ENCODE measurements at regions not wholly inside any gene's neighbourhood (a gene's known extent, or its start where the extent isn't known, plus 50 kb on each side); places are given as distances from the start of the nearest gene placed in this dataset.
"Not testable (repeated sequence)": the region's sequence is repeated elsewhere in the genome, so short reads cannot be mapped to it uniquely, and the experiment has no call there.

DNA sequence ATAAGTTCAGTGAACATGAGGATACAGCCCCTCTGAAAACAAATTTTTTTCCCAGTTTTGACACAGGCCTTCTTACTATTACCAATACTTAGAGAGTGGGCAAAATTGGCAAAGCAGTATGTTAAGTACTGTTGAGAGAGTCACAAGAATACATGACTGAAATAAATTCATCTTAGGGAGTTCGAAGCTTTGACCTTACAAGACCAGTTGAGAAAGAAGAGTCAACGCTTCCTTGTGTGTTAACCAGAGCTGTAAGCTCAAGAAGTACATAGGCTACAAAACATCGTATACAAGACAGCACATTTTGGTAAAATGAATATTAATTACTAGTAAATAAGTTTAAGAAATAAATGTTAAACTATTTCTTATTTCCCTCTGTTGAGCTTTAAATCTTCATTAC lies 164.4 kb upstream of the RORA start:
- DNase-seq = no peak

DNA sequence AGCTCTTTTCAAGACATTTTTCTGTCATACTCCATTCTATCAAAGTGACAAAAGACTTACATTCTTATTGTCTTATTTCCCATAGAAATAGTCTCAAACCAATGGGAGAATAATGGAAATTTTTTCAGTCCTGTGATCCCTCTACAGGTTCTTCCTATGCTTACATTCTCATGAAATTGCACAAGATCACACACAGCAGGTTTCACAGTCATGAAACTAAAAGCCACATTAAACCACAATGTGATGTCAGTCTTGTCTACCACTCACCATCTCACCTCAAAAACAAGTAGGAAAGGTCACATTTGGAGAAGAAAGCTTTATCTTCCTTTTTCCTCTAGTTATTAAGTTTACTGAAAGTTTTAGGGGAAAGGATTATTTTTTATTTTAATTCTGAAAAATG lies 161.0 kb upstream of the RORA start:
- DNase-seq = peak; percentile 26

DNA sequence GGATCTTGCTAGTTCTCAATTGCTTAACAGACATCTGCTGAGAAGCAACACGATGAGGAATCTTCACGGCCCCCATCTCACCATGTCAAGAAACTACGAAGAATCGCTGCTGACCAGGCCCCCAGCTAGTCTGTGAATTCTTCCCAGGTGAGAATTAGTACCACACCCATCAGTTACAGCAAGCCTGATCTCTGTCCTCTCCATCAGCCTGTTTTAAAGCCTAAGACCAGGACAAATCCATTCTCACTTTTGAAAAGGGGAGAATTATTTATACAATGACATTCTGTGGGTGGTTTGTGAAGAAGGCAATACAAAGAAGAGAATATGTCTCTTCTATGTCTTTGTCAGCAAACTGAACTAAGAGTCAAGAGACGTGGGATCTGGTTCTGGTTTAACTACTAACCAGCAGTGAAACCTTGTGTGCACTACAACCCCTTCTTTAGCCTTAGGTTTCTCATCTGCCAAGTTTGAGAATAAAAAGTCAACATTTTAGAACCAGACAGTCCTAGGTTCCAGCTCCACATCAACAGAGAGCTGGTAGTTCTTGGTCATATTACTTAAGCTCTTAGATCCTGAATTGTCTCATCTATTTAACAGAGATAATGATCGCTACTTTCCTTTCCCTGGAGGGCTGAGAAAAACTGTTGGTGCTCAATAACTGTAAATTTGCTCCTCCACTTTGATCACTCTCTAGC lies 160.4 kb upstream of the RORA start:
- DNase-seq = no peak

DNA sequence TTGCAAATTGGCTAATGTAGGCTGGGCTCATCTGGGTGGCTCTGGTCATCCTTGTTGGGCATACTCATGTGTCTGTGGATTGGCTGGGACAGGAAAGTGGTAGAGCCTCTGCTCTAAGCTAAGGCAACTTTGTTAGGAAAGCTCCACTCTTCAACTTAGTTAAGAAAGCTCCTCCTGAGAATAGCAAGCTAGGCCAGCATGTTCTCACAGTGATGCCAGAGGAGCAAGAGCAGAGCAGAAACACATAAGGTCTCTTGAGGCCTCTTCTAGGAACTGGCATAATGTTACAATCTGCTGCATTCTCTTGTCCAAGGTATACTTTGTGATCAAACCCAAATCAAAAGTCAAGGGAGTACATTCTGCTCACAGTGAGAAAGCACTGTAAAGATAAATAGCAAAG lies 158.6 kb upstream of the RORA start:
- no peak for DNase-seq

DNA sequence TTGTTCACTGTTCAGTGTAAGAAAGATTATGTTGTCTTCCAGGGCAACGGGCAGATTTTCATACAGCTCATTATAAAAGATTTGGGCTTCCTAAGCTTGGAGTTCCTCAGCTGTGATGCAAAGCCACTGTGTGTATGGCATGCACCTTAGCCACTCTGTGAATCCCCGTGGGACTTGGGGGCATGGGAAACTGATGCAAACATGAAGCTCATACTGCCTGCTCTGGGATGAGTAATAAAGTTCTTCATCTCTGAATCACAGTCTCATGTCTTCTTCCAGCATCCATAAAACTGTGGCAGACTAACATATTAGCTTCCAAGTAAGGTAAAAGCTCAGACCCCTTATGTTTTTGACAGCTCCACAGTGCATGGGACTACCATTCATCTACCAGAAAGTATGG lies 154.3 kb upstream of the RORA start:
- peak; percentile 97 for DNase-seq

DNA sequence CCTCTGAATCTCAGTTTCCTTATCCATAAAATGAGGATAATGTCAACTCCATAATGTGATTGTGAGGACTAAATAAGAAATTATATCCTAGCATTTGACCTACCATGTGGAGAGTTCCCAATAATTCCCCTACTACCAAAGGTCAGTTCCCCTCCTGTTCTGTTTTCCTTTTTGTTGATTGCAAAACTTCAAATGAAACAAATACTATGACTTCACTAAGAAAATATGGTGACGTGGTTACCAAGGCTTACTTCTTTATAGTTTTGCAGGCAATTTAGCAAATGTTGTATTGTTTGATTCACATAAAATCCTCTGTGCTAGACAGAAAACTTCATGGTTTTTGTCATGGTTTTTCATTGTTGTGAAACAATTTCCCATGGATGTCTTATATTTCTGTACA lies 153.8 kb upstream of the RORA start:
- peak; percentile 59 for DNase-seq

DNA sequence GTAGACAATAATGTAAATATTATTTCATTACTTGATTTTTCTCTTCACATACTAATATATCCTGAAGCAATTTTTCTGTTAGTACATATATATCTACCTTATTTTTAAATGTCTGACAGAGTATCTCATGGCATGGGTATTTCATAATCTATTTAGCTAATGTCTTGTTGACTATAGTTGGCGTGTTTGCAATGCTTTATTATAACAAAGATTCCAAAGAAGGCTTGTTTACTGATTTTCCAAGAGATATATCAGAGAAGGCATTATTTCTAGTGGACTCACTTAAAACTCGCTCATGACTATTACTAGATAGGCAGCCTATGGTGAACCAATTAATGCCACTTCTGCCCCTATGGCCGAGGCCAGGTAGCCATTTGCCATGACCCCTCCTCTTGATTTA lies 152.4 kb upstream of the RORA start:
- no peak for DNase-seq

DNA sequence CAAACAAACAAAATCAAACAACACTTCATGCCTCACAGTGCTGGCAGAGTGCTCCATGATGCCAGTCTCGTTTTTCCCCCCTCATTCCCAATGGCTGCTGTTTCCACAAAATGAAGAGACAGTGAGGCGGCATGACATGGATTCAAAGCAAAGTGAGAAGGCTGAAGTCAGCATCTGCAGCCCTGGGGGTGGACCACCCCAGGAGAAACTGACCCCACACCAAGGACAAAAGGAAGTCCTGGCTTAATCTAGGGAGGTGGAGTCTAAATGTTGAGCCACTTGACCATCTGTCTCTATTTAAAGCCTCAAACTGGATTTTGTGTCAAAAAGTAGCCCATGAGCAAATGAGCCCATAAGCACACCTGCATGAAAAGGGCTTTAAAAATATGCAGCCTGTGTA lies 151.2 kb upstream of the RORA start:
- DNase-seq = no peak

DNA sequence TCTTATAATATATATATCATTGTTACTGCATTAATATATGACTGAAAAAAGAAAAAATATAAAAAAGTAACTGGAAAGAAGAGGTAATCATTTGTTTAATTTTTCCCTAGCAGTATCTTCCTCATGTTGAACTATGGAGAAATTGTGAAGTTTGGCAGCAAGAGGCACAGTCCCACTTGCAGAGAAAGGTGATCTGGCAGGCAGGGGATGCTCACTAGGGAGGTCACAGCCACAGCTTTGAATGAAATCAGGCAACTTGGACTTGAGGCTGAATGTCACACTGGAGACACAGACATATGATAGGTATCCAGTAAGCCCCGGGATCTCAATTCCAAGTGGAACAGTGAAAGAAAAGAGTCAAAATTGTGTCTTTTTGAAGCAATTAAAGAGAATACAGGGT lies 149.9 kb upstream of the RORA start:
- no peak for DNase-seq

DNA sequence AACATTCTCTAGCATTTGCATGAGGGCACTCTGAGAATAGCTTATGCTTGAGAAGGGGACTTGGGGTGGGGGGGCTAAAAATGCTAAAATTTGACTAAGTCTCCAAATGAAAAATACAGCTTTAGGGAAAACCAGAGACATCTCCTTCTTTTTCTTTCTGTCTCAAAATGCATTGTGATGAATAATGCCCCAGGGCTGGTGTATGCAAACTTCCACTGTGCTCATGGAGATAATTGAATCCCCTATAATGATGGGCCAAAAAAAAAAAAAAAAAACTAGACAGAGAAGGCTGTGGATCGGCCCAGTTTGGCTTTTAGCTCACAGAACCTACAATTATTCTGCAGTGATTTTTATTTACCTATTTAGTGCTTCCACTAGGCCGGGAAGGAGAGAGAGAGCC lies 147.9 kb upstream of the RORA start:
- DNase-seq = no peak

DNA sequence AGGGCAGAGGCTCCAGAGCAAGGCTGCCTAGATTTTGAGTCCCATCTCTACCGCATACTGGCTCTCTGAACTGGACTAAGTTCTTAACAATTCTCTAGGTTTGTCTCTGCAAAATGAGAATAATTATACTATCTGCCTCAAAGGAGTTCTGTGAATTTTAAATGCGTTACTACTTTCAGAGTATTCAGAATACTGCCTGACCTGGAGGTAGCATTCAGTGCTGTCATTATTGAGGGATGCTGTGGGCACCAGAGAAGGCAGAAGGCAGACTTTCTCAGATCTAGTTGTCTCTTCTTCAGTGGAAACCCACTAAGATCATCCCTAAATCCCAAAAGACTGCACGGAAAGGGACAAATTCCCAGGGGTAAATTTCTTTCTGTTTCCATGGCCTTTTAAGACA lies 147.4 kb upstream of the RORA start:
- no peak for DNase-seq

DNA sequence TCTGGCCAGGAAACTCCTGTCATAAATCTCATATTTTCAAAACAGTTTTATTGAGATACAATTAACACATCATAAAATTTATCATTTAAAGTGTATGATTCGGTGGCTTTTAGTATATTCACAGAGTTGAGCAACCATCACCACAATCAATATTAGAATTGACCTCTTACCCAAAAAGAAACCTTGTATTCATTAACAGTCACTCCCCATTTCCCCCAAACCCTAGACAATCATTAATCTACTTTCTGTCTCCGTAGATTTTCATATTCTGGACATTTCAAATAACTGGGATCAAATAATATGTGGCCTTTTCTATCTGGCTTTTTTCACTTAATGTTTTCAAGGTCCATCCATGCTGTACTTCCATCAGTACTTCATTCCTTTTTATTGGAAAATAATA lies 145.7 kb upstream of the RORA start:
- no peak for DNase-seq

DNA sequence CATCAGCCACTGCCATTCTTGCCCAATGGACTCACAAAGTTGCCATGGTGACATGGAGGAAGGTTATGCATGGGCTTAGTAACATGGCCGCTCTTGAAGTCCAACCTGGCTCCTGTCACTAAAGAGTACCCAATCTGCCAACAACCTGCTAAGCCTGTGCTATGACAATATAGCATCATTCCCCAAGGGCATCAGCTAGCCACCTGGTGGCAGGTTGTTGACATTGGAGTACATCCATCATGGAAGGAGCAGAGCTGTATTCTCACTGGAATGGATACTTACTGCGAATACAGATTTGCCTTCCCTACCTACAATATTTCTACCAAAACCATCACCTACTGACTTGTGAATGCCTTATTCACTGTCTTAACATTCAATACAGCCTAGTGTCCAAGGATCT lies 138.9 kb upstream of the RORA start:
- DNase-seq = no peak

DNA sequence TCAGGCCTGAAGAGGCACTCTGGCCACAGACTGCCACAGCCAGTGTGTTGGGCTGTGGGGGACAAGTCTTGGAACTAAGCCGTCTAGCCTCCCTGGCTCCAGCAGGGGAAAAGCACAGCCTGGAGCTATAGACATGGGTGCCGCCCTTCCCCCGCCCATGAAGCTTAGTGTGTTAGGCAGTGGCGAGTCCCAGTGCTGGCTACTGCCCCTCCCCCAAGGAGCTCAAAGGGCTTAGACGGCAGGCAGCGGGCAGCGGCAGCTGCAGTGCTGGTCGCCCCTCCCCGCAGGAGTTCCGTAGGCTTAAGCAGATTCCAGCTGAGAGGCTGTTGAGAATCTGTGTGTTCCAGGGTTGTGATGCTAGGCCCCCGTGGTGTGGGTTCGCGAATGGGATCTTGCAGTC lies 135.8 kb upstream of the RORA start:
- peak; percentile 7 for DNase-seq

DNA sequence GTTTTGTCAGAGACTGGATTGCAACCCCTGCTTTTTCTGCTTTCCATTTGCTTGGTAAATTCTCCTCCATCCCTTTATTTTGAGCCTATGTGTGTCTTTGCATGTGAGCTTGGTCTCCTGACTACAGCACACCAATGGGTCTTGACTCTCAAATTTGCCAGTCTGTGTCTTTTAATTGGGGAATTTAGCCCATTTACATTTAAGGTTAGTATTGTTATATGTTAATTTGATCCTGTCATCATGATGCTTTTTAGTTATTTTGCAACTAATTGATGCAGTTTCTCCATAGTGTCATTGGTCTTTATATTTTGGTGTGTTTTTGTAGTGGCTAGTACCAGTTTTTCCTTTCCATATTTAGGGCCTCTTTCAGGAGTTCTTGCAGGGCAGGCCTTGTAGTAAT lies 133.8 kb upstream of the RORA start:
- DNase-seq = not testable (repeated sequence)

DNA sequence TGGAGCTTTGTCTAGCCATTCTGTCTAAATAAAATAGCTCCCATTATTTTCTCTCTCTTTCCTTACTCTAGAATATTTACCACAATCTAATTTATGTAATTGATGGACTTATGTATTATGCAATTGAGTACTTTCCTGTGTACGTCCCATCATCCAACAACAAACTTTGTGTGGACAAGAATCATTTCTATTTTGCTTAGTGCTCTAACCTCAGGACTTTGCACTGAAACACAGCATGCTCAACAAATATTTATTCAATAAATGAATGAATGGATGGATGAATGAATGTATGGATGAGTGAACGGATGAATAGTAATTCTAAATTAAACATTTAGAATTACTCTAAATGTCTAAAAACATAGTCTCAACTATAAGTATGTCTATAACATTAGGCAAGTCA lies 115.2 kb upstream of the RORA start:
- DNase-seq = no peak

DNA sequence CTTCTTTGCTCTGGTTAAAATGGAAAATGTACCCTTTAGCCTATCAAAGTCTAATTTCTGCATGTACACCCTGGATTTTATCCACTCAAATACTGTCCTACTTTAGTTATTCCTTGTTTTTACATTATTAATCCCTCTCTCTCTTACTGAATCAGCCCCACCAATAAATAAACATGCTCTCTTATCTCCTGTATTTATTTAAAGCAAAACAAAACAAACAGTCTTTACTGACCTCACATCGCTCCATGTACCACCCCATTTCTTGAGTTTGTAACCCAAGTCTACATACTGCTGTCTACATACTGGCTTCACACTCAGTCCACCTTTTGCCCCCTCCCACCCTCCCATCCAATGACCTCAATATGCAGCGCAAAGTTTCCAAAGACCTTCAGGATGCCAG lies 113.3 kb upstream of the RORA start:
- DNase-seq = no peak

DNA sequence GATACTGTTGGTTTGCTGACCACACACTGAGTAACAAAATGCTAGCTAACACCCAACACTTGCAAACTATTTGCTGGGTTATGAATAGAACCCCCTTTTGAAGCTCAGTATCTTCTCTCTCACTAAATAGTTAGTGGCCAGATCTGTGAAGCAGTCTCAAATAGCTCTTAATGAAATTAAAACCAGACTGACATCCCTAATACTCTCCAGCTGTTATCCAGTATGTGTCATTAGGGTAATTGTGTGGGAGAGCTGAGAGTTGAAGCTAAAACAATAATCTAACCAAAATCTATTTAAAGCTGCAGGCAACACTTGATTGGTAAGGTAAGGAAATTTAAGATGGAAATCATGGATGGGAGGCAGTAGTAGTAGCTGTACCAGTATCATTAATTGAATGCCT lies 110.4 kb upstream of the RORA start:
- peak; percentile 33 for DNase-seq

DNA sequence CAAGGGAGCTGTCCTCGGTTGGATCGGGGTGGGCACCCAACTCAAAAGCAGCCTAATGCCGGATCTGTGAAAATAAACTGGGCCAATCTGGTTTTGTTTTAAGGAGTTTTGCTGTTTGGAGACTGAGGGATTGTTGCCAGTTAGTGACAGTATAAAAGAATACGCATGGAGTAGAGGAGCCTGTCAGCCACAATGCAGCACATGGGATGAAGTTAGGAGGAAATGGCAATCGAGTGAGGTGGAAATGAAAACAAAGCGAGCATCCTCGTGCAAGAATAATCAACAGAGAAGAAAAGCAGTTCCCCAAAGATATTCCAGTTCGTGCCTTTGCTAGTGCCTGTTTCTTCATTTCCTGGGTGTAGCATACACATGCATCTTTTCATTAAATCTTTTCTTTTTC lies 108.4 kb upstream of the RORA start:
- peak; percentile 3 for DNase-seq

DNA sequence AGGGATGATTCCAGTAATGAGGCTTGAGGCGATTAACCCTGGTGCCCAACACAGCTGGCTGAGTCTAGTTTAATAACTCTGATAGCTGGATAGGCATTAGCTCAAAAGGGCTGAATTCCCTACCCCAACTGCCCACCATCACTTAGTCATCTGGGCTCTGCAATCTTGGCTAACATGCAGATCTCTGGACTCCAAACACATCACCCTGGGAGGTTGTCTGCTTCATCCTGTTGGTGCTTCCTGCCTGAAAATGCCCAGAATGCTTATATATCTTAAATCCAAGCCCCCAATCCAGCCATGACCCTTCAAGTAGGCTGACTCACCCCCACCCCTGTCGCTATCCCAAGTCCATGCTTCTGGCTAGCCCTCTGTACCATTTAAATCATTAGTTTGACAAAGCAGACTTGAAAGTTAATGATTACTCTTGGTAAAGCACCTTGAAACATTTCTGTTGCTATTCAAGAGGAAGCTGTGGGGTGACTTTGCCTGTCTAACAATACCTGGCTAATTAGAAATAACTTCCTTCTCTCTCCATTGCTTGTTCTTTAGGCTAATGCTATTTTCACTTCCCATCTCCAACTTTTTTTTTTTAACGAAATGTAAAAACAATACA lies 107.0 kb upstream of the RORA start:
- DNase-seq = no peak

DNA sequence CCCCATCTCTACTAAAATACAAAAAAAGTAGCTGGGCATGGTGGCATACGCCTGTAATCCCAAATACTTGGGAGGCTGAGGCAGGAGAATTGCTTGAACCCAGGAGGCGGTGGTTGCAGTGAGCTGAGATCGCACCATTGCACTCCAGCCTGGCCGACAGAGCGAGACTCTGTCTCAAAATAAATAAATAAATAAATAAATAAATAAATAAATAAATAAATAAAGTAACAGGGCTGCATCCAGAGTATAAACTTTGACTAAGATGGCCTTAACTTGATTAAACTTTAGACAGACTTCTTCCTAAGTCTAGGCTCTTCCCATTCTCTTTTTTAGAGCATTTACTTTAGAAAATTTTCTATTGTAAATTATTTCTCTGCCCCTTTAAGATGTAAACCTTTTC lies 105.6 kb upstream of the RORA start:
- not testable (repeated sequence) for DNase-seq

DNA sequence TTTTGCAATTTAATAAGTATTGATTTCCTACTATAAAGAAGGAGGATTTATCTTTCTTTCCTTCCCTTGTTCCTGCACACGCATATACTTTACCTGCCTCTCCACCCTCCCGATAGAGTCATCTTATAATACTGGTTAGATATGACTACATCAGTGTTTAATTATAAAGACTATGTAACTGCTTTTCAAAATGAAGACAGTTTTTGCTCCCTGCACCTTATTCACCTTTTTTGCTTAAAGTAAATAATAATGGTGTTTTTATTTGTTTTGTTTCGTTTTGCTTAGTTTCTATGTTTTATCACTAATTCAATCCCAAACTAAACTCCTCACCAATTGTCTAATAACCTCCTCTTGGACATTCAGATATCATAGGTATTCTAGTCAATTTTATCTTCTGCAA lies 101.9 kb upstream of the RORA start:
- DNase-seq = no peak

DNA sequence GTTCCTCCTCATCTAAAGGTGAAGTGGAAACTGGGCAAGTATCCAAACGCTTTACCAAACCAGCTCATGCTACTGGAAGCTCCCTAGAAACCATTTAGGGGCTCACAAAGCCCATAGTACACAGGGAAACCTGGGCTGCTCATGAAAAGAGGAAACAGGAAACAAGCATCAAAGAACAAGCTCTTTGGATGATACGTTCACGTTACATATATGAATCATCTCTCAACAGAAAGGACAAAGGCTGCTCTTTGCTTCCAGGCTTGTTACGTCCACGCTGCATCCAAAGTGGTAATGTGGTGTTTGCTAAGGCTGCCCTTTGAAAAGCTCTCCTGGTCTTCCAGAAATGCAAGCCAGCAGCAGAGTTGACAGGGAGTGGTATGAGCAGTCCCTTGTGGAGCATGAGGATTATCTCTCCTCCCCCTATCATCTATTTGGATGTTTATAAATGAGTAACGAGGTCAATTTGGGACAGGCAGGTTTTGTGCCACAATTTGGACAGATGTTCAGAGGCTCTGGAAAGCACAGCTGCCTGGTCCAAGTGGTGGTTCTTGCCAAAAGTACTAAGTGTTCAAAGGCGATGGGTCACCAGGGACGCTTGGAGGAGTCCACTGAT lies 98.0 kb upstream of the RORA start:
- DNase-seq = no peak

DNA sequence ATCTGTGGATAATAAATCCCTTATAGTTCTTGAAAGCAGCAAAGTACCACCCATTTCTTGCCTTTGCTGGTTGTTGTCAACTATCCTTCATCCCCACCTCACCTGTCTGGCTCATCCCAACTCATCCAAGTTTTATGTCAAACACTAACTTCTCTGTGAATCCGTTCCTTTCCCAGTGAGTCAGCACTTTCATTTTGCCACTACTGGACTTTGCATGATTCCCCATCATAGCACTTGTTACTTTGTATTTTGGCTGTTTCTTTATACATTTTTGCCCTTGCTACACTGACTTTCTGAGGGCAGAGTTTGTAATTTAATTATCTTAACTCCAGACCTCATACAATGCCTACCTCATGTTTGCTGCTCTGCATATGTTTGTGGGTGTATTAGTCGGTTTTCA lies 90.8 kb upstream of the RORA start:
- DNase-seq = no peak
